SK-N-SH (cell line): ENCODE measurements at regions not wholly inside any gene's neighbourhood (a gene's known extent, or its start where the extent isn't known, plus 50 kb on each side); places are given as distances from the start of the nearest gene placed in this dataset.

Source experiments
- CTCF ChIA-PET: fragments of 300-600, 350-600 bp; formaldehyde crosslinking; extraction: SDS; loops from one replicate; lab custom pipeline; 2021; lab: Yijun Ruan, JAX
- POLR2A ChIA-PET: fragments of 350-600 bp; sonication (Branson Sonifier 250); formaldehyde crosslinking; extraction: SDS; loops from one replicate; lab custom pipeline; 2020; ENCODE audit warnings: antibody characterized with exemption, inconsistent platforms; lab: Yijun Ruan, JAX
- DNase-seq: peaks from one replicate; pipeline ENCODE4 v3.0.0; 2012
- H2AFZ ChIP-seq: fragments of 200-600 bp; sonication (generic); 2 replicates; pipeline ENCODE4 v1.8.1; 2016; ENCODE audit warnings: antibody characterized with exemption, mild to moderate bottlenecking, low read depth
- H3F3A ChIP-seq: fragments of 200-600 bp; sonication (generic); replicated peaks from 2 replicates; pipeline ENCODE3; 2016; ENCODE audit warnings: antibody characterized with exemption, mild to moderate bottlenecking; ENCODE audit not compliant: insufficient read depth
- H3K27ac ChIP-seq, 2 experiments: fragments of 200-500 bp in 1 of 2; fragments of 200-600 bp in 1 of 2; sonication (Bioruptor generic) in 1 of 2; sonication (generic), shearing (Covaris generic) in 1 of 2; 2 replicates each; pipeline versions ENCODE4 v1.5.1 to v1.6.1; 2014 to 2016; ENCODE audit warnings: low read depth in 2 of 2, inconsistent platforms in 1 of 2, low read length in 1 of 2, mild to moderate bottlenecking in 1 of 2, mixed read lengths in 1 of 2
- H3K27me3 ChIP-seq: fragments of 200-600 bp; sonication (generic), shearing (Covaris generic); 2 replicates; pipeline ENCODE4 v1.6.1; 2016; ENCODE audit warnings: mixed run types; ENCODE audit not compliant: insufficient read depth
- H3K36me3 ChIP-seq, 2 experiments: fragments of 200-500 bp in 1 of 2; fragments of 200-600 bp in 1 of 2; sonication (Bioruptor generic) in 1 of 2; sonication (generic) in 1 of 2; replicated peaks in 1 of 2; 2 replicates each; pipeline versions ENCODE3 to v1.5.1; 2014 to 2016; ENCODE audit warnings: low read length in 1 of 2, mild to moderate bottlenecking in 1 of 2; ENCODE audit not compliant: insufficient read depth in 2 of 2, control insufficient read depth in 1 of 2
- H3K4me1 ChIP-seq, 2 experiments: fragments of 200-500 bp in 1 of 2; fragments of 200-600 bp in 1 of 2; sonication (Bioruptor generic) in 1 of 2; sonication (generic), shearing (Covaris generic) in 1 of 2; 2 replicates each; pipeline versions ENCODE4 v1.5.1 to v1.6.1; 2014 to 2016; ENCODE audit warnings: low read depth in 1 of 2, low read length in 1 of 2, mixed run types in 1 of 2; ENCODE audit not compliant: insufficient read depth in 2 of 2, control insufficient read depth in 1 of 2
- H3K4me2 ChIP-seq: fragments of 200-600 bp; sonication (generic), shearing (Covaris generic); 2 replicates; pipeline ENCODE4 v1.6.1; 2017; ENCODE audit warnings: mixed run types
- H3K4me3 ChIP-seq, 2 experiments: fragments of 200-500 bp in 1 of 2; fragments of 200-600 bp in 1 of 2; sonication (Bioruptor generic) in 1 of 2; sonication (generic), shearing (Covaris generic) in 1 of 2; 2 replicates each; pipeline versions ENCODE4 v1.5.1 to v1.8.1; 2014 to 2016; ENCODE audit warnings: low read depth in 2 of 2, inconsistent platforms in 1 of 2, low read length in 1 of 2, mild to moderate bottlenecking in 1 of 2, mixed read lengths in 1 of 2, moderate library complexity in 1 of 2
- H3K79me2 ChIP-seq: fragments of 200-600 bp; sonication (generic); 2 replicates; pipeline ENCODE4 v1.8.1; 2017; ENCODE audit warnings: mild to moderate bottlenecking; ENCODE audit not compliant: insufficient read depth
- H3K9ac ChIP-seq: fragments of 200-600 bp; sonication (generic); 2 replicates; pipeline ENCODE4 v1.6.1; 2017; ENCODE audit warnings: mixed run types
- H3K9me2 ChIP-seq: fragments of 200-600 bp; sonication (generic); 2 replicates; pipeline ENCODE4 v1.6.1; 2017; ENCODE audit warnings: mixed run types
- H3K9me3 ChIP-seq: fragments of 200-600 bp; sonication (generic); 2 replicates; pipeline ENCODE4 v1.6.1; 2017; ENCODE audit warnings: mixed run types, mild to moderate bottlenecking, moderate library complexity
- H4K20me1 ChIP-seq: fragments of 200-600 bp; sonication (generic); 2 replicates; pipeline ENCODE4 v1.6.1; 2017; ENCODE audit warnings: mild to moderate bottlenecking, mixed run types; ENCODE audit not compliant: insufficient read depth
- CHD2 ChIP-seq: fragments of 150-350 bp; IDR thresholded peaks from 2 replicates; pipeline ENCODE4 v1.6.1; 2018; ENCODE audit warnings: low read length; ENCODE audit not compliant: partially characterized antibody
- ELF1 ChIP-seq: IDR thresholded peaks from 2 replicates; pipeline ENCODE4 v1.4.0; 2012
- EZH2phosphoT487 ChIP-seq: fragments of 200-600 bp; sonication (generic); IDR thresholded peaks from 2 replicates; pipeline ENCODE4 v1.6.1; 2017; ENCODE audit warnings: low read depth, mixed run types, mild to moderate bottlenecking, antibody characterized with exemption, moderate library complexity, borderline replicate concordance
- FOSL2 ChIP-seq: IDR thresholded peaks from 2 replicates; pipeline ENCODE4 v1.4.0; 2012; ENCODE audit warnings: low read depth, mild to moderate bottlenecking, moderate library complexity, borderline replicate concordance
- GABPA ChIP-seq: IDR thresholded peaks from 2 replicates; pipeline ENCODE4 v1.4.0; 2012; ENCODE audit warnings: low read depth, mild to moderate bottlenecking
- GATA2 ChIP-seq: sonication (generic); formaldehyde crosslinking; IDR thresholded peaks from 2 replicates; pipeline ENCODE4 v1.5.0; 2020; ENCODE audit warnings: mild to moderate bottlenecking, missing genetic modification reagents
- JUND ChIP-seq: IDR thresholded peaks from 2 replicates; pipeline ENCODE4 v1.4.0; 2012
- MEF2A ChIP-seq: IDR thresholded peaks from 2 replicates; pipeline ENCODE4 v1.4.0; 2012; ENCODE audit warnings: low read depth, borderline replicate concordance
- MXI1 ChIP-seq: IDR thresholded peaks from 2 replicates; pipeline ENCODE4 v1.6.1; 2012; ENCODE audit warnings: mild to moderate bottlenecking, low read depth, low read length, improper control_type of control experiment
- POLR2AphosphoS5 ChIP-seq: IDR thresholded peaks from 2 replicates; pipeline ENCODE4 v1.6.1; 2012; ENCODE audit warnings: low read depth, low read length
- RAD21 ChIP-seq: IDR thresholded peaks from 2 replicates; pipeline ENCODE4 v1.6.1; 2012; ENCODE audit warnings: mild to moderate bottlenecking, low read length
- RFX5 ChIP-seq: IDR thresholded peaks from 2 replicates; pipeline ENCODE4 v1.6.1; 2012; ENCODE audit warnings: mild to moderate bottlenecking, improper control_type of control experiment, low read length
- SIN3A ChIP-seq: IDR thresholded peaks from 2 replicates; pipeline ENCODE4 v1.6.1; 2012; ENCODE audit warnings: low read depth, mild to moderate bottlenecking, low read length, moderate library complexity, borderline replicate concordance
- SMC3 ChIP-seq: IDR thresholded peaks from 2 replicates; pipeline ENCODE4 v1.6.1; 2012; ENCODE audit warnings: low read depth, low read length, improper control_type of control experiment
- TAF1 ChIP-seq: IDR thresholded peaks from 2 replicates; pipeline ENCODE4 v1.6.1; 2012; ENCODE audit warnings: low read depth, mild to moderate bottlenecking, low read length, moderate library complexity, borderline replicate concordance
- TCF12 ChIP-seq: IDR thresholded peaks from 2 replicates; pipeline ENCODE4 v1.4.0; 2012
- WGBS: methylation state at CpG from one replicate; pipeline ENCODE4 v1.1.6; 2017; ENCODE audit warnings: low lambda C conversion rate; 5-methylcytosine and 5-hydroxymethylcytosine counted together
- TF ChIP-seq, protein P1 (sequence below): fragments of 150-350 bp; IDR thresholded peaks from 2 replicates; pipeline ENCODE4 v1.6.1; 2016; ENCODE audit warnings: mild to moderate bottlenecking, low read depth, low read length
- TF ChIP-seq, protein P2 (sequence below): IDR thresholded peaks from 2 replicates; pipeline ENCODE4 v1.4.0; 2012; ENCODE audit warnings: low read depth, borderline replicate concordance

DNA sequence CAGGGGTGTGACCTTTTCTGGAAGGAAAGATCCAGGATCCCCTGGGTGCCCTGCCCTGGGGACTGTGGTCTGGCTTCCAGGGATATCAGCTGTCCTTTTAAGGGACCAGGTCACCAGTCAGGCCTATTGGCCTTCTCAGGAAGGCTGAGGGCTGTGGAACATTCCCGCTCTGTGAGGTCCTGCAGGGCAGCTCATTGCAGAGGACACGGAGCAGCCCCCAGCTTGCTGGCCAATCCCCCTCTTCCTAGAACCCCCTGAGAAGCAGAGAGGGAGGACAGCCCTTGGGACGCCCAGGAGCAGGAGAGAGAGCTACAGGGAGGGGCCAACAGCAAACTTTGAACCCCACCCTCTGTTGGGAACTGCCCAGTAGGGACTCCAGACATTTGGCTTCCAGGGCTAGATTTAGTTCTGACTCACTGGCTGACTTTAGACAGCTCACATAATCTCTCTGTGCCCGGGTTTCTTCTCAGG is 67.9 kb upstream of the COL13A1 start:
- CTCF ChIA-PET = interaction anchor here (1.1 to 2.7 kb wide), 6 partner anchors 10 to 181 kb away, joined by 3 to 17 read pairs (median 7); no protein-coding TSS in a partner anchor
- Histone ChIP-seq H3K4me3 (no peak overlapping the region), H3K9me2 (no peaks in the 10 kb centered on the region), H4K20me1 (no peaks in the 10 kb centered on the region), H3K9me3 (no peaks in the 10 kb centered on the region), H3K36me3 (no peaks in the 10 kb centered on the region), H3K27ac (no peak overlapping the region), H3K79me2 (no peaks in the 10 kb centered on the region)
- WGBS = 38% methylated on average over 2 of the region's 4 CpGs
- no peak for TF ChIP-seq SMC3
- no peak for TF ChIP-seq CHD2
- no peak for TF ChIP-seq SIN3A
- TF ChIP-seq POLR2AphosphoS5 = no peak
- TF ChIP-seq, all 33 proteins: peak for 0
- Histone ChIP-seq H3K27me3 (no peaks in the 10 kb centered on the region), H3F3A (no peaks in the 10 kb centered on the region), H3K9ac (no peak overlapping the region), H2AFZ (no peak overlapping the region), H3K4me2 (no peak overlapping the region), H3K4me1 (peaks cover under 1 to 41% of the 10 kb centered on the region in 2 experiments; a peak in 2 of 4 replicates)
- no peak for DNase-seq
- POLR2A ChIA-PET = no interaction called here

DNA sequence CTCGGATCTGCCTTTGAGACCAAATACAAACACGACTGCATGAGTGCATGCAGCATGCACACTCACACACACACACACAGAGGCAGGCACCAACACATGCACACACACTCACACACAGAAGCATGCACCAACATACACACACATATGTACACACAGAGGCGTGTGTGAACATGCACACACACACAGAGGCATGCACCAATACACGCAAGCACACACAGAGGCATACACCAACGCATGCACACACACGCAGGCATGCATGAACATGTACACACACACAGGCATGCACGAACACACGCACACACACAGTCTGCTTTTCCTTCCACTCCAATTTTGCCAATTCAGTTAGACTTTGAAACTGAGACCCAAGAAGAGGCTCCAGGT is 67.3 kb upstream of the COL13A1 start:
- Histone ChIP-seq H3K9ac (no peak overlapping the region), H2AFZ (no peak overlapping the region), H3K27ac (no peak overlapping the region), H3K4me2 (no peak overlapping the region)
- no peak for DNase-seq
- no peak for TF ChIP-seq GABPA
- TF ChIP-seq SIN3A = no peak
- TF ChIP-seq, protein P1, sequence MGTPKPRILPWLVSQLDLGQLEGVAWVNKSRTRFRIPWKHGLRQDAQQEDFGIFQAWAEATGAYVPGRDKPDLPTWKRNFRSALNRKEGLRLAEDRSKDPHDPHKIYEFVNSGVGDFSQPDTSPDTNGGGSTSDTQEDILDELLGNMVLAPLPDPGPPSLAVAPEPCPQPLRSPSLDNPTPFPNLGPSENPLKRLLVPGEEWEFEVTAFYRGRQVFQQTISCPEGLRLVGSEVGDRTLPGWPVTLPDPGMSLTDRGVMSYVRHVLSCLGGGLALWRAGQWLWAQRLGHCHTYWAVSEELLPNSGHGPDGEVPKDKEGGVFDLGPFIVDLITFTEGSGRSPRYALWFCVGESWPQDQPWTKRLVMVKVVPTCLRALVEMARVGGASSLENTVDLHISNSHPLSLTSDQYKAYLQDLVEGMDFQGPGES = no peak
- TF ChIP-seq, protein P2, sequence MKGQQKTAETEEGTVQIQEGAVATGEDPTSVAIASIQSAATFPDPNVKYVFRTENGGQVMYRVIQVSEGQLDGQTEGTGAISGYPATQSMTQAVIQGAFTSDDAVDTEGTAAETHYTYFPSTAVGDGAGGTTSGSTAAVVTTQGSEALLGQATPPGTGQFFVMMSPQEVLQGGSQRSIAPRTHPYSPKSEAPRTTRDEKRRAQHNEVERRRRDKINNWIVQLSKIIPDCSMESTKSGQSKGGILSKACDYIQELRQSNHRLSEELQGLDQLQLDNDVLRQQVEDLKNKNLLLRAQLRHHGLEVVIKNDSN = no peak
- no peak for TF ChIP-seq EZH2phosphoT487
- no peak for TF ChIP-seq ELF1
- TF ChIP-seq MEF2A = no peak
- TF ChIP-seq RAD21 = no peak
- no peak for TF ChIP-seq GATA2 (CRISPR knock-in tag)
- no peak for TF ChIP-seq JUND
- no peak for TF ChIP-seq FOSL2
- no peak for TF ChIP-seq TCF12
- no peak for TF ChIP-seq MXI1
- no peak for TF ChIP-seq TAF1
- no peak for TF ChIP-seq RFX5
- TF ChIP-seq, all 33 proteins: peak for 0
- Histone ChIP-seq H3K9me2 (no peaks in the 10 kb centered on the region), H3K79me2 (no peaks in the 10 kb centered on the region), H3K4me3 (no peak overlapping the region), H3K9me3 (no peaks in the 10 kb centered on the region), H3K36me3 (no peaks in the 10 kb centered on the region), H3K27me3 (no peaks in the 10 kb centered on the region), H3F3A (no peaks in the 10 kb centered on the region), H3K4me1 (peaks cover 0 to 36% of the 10 kb centered on the region in 2 experiments; a peak in 2 of 4 replicates), H4K20me1 (no peaks in the 10 kb centered on the region)
- WGBS = 89% methylated on average over 8 of the region's 8 CpGs
- ChIA-PET CTCF (interaction anchor here (2.0 to 5.8 kb wide), 4 partner anchors 9 to 181 kb away, joined by 6 to 30 read pairs (median 12); no protein-coding TSS in a partner anchor), POLR2A (no interaction called here)
